Effector memory CD8-positive, alpha-beta T cell (primary cell): ENCODE measurements at regions not wholly inside any gene's neighbourhood (a gene's known extent, or its start where the extent isn't known, plus 50 kb on each side); places are given as distances from the start of the nearest gene placed in this dataset.

Experiments
- ATAC-seq: fragments of 150-1000 bp; cut with Tn5 transposase; replicated peaks from 2 replicates; pipeline ENCODE4 v1.10.0; 2021; ENCODE audit warnings: mild to moderate bottlenecking, moderate library complexity
- DNase-seq, 3 experiments: peaks; one replicate each; pipeline ENCODE4 v3.0.0; 2021
- H3K27ac Mint-ChIP-seq, 2 donors: one replicate each; pipeline ENCODE4 v1.8.0; 2022; ENCODE audit warnings: mild to moderate bottlenecking in 2 of 2, mixed read lengths in 2 of 2, moderate library complexity in 2 of 2
- H3K27me3 Mint-ChIP-seq, 2 donors: one replicate each; pipeline ENCODE4 v1.8.0; 2022; ENCODE audit warnings: mixed read lengths in 2 of 2
- H3K36me3 Mint-ChIP-seq: one replicate; pipeline ENCODE4 v1.8.0; 2022; ENCODE audit warnings: mild to moderate bottlenecking, moderate library complexity, mixed read lengths; ENCODE audit not compliant: insufficient read depth
- H3K4me1 Mint-ChIP-seq, 2 donors: one replicate each; pipeline ENCODE4 v1.8.0; 2022; ENCODE audit warnings: low read depth in 2 of 2, mixed read lengths in 2 of 2
- H3K4me3 Mint-ChIP-seq, 2 donors: one replicate each; pipeline ENCODE4 v1.8.0; 2022; ENCODE audit warnings: mild to moderate bottlenecking in 2 of 2, mixed read lengths in 2 of 2, moderate library complexity in 2 of 2
- H3K9me3 Mint-ChIP-seq, 2 donors: one replicate each; pipeline ENCODE4 v1.8.0; 2022; ENCODE audit warnings: mixed read lengths in 2 of 2

- peaks cover 7 to 30% of the 10 kb centered on the region in 2 donors for H3K27me3 Mint-ChIP-seq
- H3K27ac Mint-ChIP-seq, result no peak overlapping the region
- no peaks in the 10 kb centered on the region for H3K9me3 Mint-ChIP-seq
- DNase-seq, result no peak
- no peaks in the 10 kb centered on the region for H3K36me3 Mint-ChIP-seq
- no peak overlapping the region for H3K4me3 Mint-ChIP-seq
- peaks cover under 1 to 5% of the 10 kb centered on the region in 2 donors for H3K4me1 Mint-ChIP-seq
- no peak for ATAC-seq
These were observed 137.7 kb upstream of the LRFN2 start for GRCh38 chr6:40724886-40725285.

GRCh38 chr6:40723967-40724366 is 136.8 kb upstream of the LRFN2 start:
- no peak for DNase-seq

GRCh38 chr6:40722553-40723258 is 135.5 kb upstream of the LRFN2 start:
- DNase-seq (no peak), ATAC-seq (no peak)
- no peaks in the 10 kb centered on the region for H3K36me3 Mint-ChIP-seq
- no peak overlapping the region for H3K4me3 Mint-ChIP-seq
- H3K4me1 Mint-ChIP-seq, result peaks cover 5% of the 10 kb centered on the region in 2 donors
- no peak overlapping the region for H3K27ac Mint-ChIP-seq
- H3K9me3 Mint-ChIP-seq, result no peaks in the 10 kb centered on the region
- peaks cover 7 to 21% of the 10 kb centered on the region in 2 donors for H3K27me3 Mint-ChIP-seq

More at GRCh38 chr6:40723967-40724366, 136.8 kb upstream of the LRFN2 start:
- Mint-ChIP-seq H3K4me1 (peaks cover 5% of the 10 kb centered on the region in 2 donors), H3K4me3 (no peak overlapping the region), H3K27me3 (peaks cover 7 to 30% of the 10 kb centered on the region in 2 donors), H3K27ac (no peak overlapping the region), H3K36me3 (no peaks in the 10 kb centered on the region), H3K9me3 (no peaks in the 10 kb centered on the region)
- ATAC-seq, result no peak

GRCh38 chr6:40722091-40722490 is 134.9 kb upstream of the LRFN2 start:
- H3K36me3 Mint-ChIP-seq, result no peaks in the 10 kb centered on the region
- no peak overlapping the region for H3K4me3 Mint-ChIP-seq
- H3K9me3 Mint-ChIP-seq, result no peaks in the 10 kb centered on the region
- H3K27ac Mint-ChIP-seq, result no peak overlapping the region
- H3K4me1 Mint-ChIP-seq, result peaks cover 5% of the 10 kb centered on the region in 2 donors
- ATAC-seq (no peak), DNase-seq (no peak)
- H3K27me3 Mint-ChIP-seq, result peaks cover 7 to 21% of the 10 kb centered on the region in 2 donors

- peaks cover 5% of the 10 kb centered on the region in 2 donors for H3K4me1 Mint-ChIP-seq
- no peaks in the 10 kb centered on the region for H3K36me3 Mint-ChIP-seq
- peaks cover 3 to 21% of the 10 kb centered on the region in 2 donors for H3K27me3 Mint-ChIP-seq
- H3K4me3 Mint-ChIP-seq, result no peak overlapping the region
- DNase-seq, result no peak
- H3K27ac Mint-ChIP-seq, result no peak overlapping the region
- no peaks in the 10 kb centered on the region for H3K9me3 Mint-ChIP-seq
- ATAC-seq, result no peak
These were observed 134.2 kb upstream of the LRFN2 start for GRCh38 chr6:40721271-40721952.

GRCh38 chr6:40720375-40720748 is 133.2 kb upstream of the LRFN2 start:
- peaks cover 5% of the 10 kb centered on the region in 2 donors for H3K4me1 Mint-ChIP-seq
- no peaks in the 10 kb centered on the region for H3K9me3 Mint-ChIP-seq
- peaks cover 0 to 29% of the 10 kb centered on the region in 2 donors for H3K27me3 Mint-ChIP-seq
- H3K36me3 Mint-ChIP-seq, result no peaks in the 10 kb centered on the region
- H3K4me3 Mint-ChIP-seq, result no peak overlapping the region
- DNase-seq, result no peak
- ATAC-seq, result no peak
- no peak overlapping the region for H3K27ac Mint-ChIP-seq

GRCh38 chr6:40719671-40720374 is 132.7 kb upstream of the LRFN2 start:
- no peak for ATAC-seq
- H3K27me3 Mint-ChIP-seq, result peaks cover 0 to 34% of the 10 kb centered on the region in 2 donors

GRCh38 chr6:40718401-40718800 is 131.2 kb upstream of the LRFN2 start:
- ATAC-seq (no peak), DNase-seq (no peak)
- H3K27me3 Mint-ChIP-seq, result peaks cover 0 to 42% of the 10 kb centered on the region in 2 donors
- H3K36me3 Mint-ChIP-seq, result no peaks in the 10 kb centered on the region
- H3K27ac Mint-ChIP-seq, result no peak overlapping the region
- H3K4me1 Mint-ChIP-seq, result peaks cover 5% of the 10 kb centered on the region in 2 donors
- H3K4me3 Mint-ChIP-seq, result no peak overlapping the region
- no peaks in the 10 kb centered on the region for H3K9me3 Mint-ChIP-seq

More at GRCh38 chr6:40719671-40720374, 132.7 kb upstream of the LRFN2 start:
- DNase-seq, result no peak
- peak overlapping the region in 1 of 2 donors; percentile 3 for H3K27ac Mint-ChIP-seq
- H3K4me3 Mint-ChIP-seq, result peak overlapping the region in 1 of 2 donors; percentile 3
- no peaks in the 10 kb centered on the region for H3K9me3 Mint-ChIP-seq
- H3K4me1 Mint-ChIP-seq, result peaks cover 5% of the 10 kb centered on the region in 2 donors
- no peaks in the 10 kb centered on the region for H3K36me3 Mint-ChIP-seq

- DNase-seq, result no peak
- H3K9me3 Mint-ChIP-seq, result no peaks in the 10 kb centered on the region
These were observed 130.4 kb upstream of the LRFN2 start for GRCh38 chr6:40717411-40718057.

GRCh38 chr6:40715570-40716403 is 128.6 kb upstream of the LRFN2 start:
- Mint-ChIP-seq H3K4me3 (no peak overlapping the region), H3K27me3 (peaks cover 7 to 57% of the 10 kb centered on the region in 2 donors), H3K9me3 (no peaks in the 10 kb centered on the region), H3K4me1 (peaks cover 4 to 5% of the 10 kb centered on the region in 2 donors), H3K36me3 (no peaks in the 10 kb centered on the region), H3K27ac (no peak overlapping the region)
- ATAC-seq, result no peak
- no peak for DNase-seq

More at GRCh38 chr6:40717411-40718057, 130.4 kb upstream of the LRFN2 start:
- Mint-ChIP-seq H3K4me3 (no peak overlapping the region), H3K36me3 (no peaks in the 10 kb centered on the region), H3K27me3 (peaks cover 0 to 43% of the 10 kb centered on the region in 2 donors), H3K4me1 (peaks cover 5% of the 10 kb centered on the region in 2 donors), H3K27ac (no peak overlapping the region)
- ATAC-seq, result no peak

- H3K36me3 Mint-ChIP-seq, result no peaks in the 10 kb centered on the region
- DNase-seq, result no peak
- no peak overlapping the region for H3K4me3 Mint-ChIP-seq
- peaks cover 0 to 5% of the 10 kb centered on the region in 2 donors for H3K4me1 Mint-ChIP-seq
- no peak for ATAC-seq
- H3K27ac Mint-ChIP-seq, result no peak overlapping the region
- peaks cover 7 to 49% of the 10 kb centered on the region in 2 donors for H3K27me3 Mint-ChIP-seq
- no peaks in the 10 kb centered on the region for H3K9me3 Mint-ChIP-seq
These were observed 127.7 kb upstream of the LRFN2 start for GRCh38 chr6:40714576-40715564.

- ATAC-seq (no peak), DNase-seq (no peak)
- no peak overlapping the region for H3K27ac Mint-ChIP-seq
- no peak overlapping the region for H3K4me3 Mint-ChIP-seq
- H3K4me1 Mint-ChIP-seq, result no peaks in the 10 kb centered on the region
- no peaks in the 10 kb centered on the region for H3K9me3 Mint-ChIP-seq
- H3K27me3 Mint-ChIP-seq, result peaks cover 7 to 49% of the 10 kb centered on the region in 2 donors
- no peaks in the 10 kb centered on the region for H3K36me3 Mint-ChIP-seq
These were observed 127.0 kb upstream of the LRFN2 start for GRCh38 chr6:40714143-40714542.
